HCT116 (cell line): ENCODE measurements at regions not wholly inside any gene's neighbourhood (a gene's known extent, or its start where the extent isn't known, plus 50 kb on each side); places are given as distances from the start of the nearest gene placed in this dataset.

Source experiments
- ATAC-seq: fragments of 200-7000 bp; cut with Tn5 transposase; 2 replicates; pipeline ENCODE4 v1.9.1; 2020; ENCODE audit warnings: mild to moderate bottlenecking, moderate library complexity
- BruUV-seq: library from RNA; stranded (reverse); fragments of 400-500 nt; replicated peaks from 2 replicates; lab custom pipeline; 2021; lab: Mats Ljungman, UMichigan
- CTCF ChIA-PET: fragments of 300-600 bp; sonication (Branson Sonifier 250); formaldehyde crosslinking; loops from one replicate; lab custom pipeline; 2021; ENCODE audit warnings: antibody characterized with exemption; lab: Charles Lee
- POLR2A ChIA-PET: fragments of 300-600, 350-600 bp; sonication (Branson Sonifier 250); formaldehyde crosslinking; loops from one replicate; lab custom pipeline; 2021; ENCODE audit warnings: antibody characterized with exemption; lab: Charles Lee
- RAD21 ChIA-PET, 2 experiments: fragments of 300-600 bp; sonication (Branson Sonifier 250); formaldehyde crosslinking; loops; one replicate each; lab custom pipeline; 2023; ENCODE audit warnings: low total read pairs in 2 of 2; ENCODE audit not compliant: uncharacterized antibody in 2 of 2, unreplicated experiment in 2 of 2, low non-redundant PET in 1 of 2; lab: Charles Lee
- DNase-seq: peaks from one replicate; pipeline ENCODE4 v3.0.0-alpha.2; 2010; ENCODE audit warnings: low read depth, low spot score
- H2AFZ ChIP-seq: fragments of 200-600 bp; shearing (Covaris generic), sonication (generic); 2 replicates; pipeline ENCODE4 v1.6.1; 2017; ENCODE audit warnings: low read depth, mixed run types, mixed read lengths, antibody characterized with exemption, low read length; ENCODE audit not compliant: poor library complexity, severe bottlenecking
- H3K27ac ChIP-seq: 2 replicates; pipeline ENCODE4 v1.5.1; 2012; ENCODE audit warnings: low read depth, low read length
- H3K27me3 ChIP-seq: fragments of 200-600 bp; sonication (generic); 2 replicates; pipeline ENCODE4 v1.6.1; 2016; ENCODE audit warnings: mixed run types, low read length, mixed read lengths; ENCODE audit not compliant: insufficient read depth
- H3K36me3 ChIP-seq, 2 experiments: fragments of 200-500 bp in 1 of 2; fragments of 200-600 bp in 1 of 2; sonication (Bioruptor generic) in 1 of 2; sonication (generic) in 1 of 2; 2 replicates each; pipeline versions ENCODE4 v1.5.1 to v1.6.1; 2014 to 2016; ENCODE audit warnings: low read length in 2 of 2, inconsistent platforms in 1 of 2, mixed read lengths in 1 of 2, mixed run types in 1 of 2; ENCODE audit not compliant: insufficient read depth in 2 of 2, control insufficient read depth in 1 of 2
- H3K4me1 ChIP-seq, 2 experiments: fragments of 200-600 bp in 1 of 2; sonication (generic) in 1 of 2; 2 replicates each; pipeline versions ENCODE4 v1.5.1 to v1.6.1; 2012 to 2017; ENCODE audit warnings: low read length in 2 of 2, inconsistent platforms in 1 of 2, mild to moderate bottlenecking in 1 of 2, mixed read lengths in 1 of 2, mixed run types in 1 of 2, moderate library complexity in 1 of 2; ENCODE audit not compliant: insufficient read depth in 2 of 2, control insufficient read depth in 1 of 2
- H3K4me2 ChIP-seq: fragments of 200-600 bp; sonication (generic); 2 replicates; pipeline ENCODE4 v1.6.1; 2017; ENCODE audit warnings: mixed run types, low read length, mixed read lengths
- H3K4me3 ChIP-seq, 2 experiments: fragments of 200-600 bp in 1 of 2; sonication (generic) in 1 of 2; replicated peaks in 1 of 2; 2 replicates each; pipeline ENCODE4 v1.5.1; 2011 to 2016; ENCODE audit warnings: low read length in 2 of 2, control low read depth in 1 of 2, low read depth in 1 of 2, mild to moderate bottlenecking in 1 of 2, mixed read lengths in 1 of 2, mixed run types in 1 of 2
- H3K79me2 ChIP-seq: fragments of 200-600 bp; sonication (generic); 2 replicates; pipeline ENCODE4 v1.6.1; 2017; ENCODE audit warnings: mild to moderate bottlenecking, mixed run types, low read length, moderate library complexity, mixed read lengths; ENCODE audit not compliant: insufficient read depth
- H3K9ac ChIP-seq: fragments of 200-600 bp; sonication (generic); 2 replicates; pipeline ENCODE4 v1.6.1; 2016; ENCODE audit warnings: low read length, mixed read lengths
- H3K9me2 ChIP-seq: fragments of 200-600 bp; sonication (generic), shearing (Covaris generic); 2 replicates; pipeline ENCODE4 v1.6.1; 2017; ENCODE audit warnings: mixed run types, mild to moderate bottlenecking, moderate library complexity; ENCODE audit not compliant: insufficient read depth
- H3K9me3 ChIP-seq, 2 experiments: fragments of 200-500 bp in 1 of 2; fragments of 200-600 bp in 1 of 2; sonication (Bioruptor generic) in 1 of 2; sonication (generic) in 1 of 2; 2 replicates each; pipeline ENCODE4 v1.6.1; 2014 to 2017; ENCODE audit warnings: low read length in 2 of 2, mixed read lengths in 2 of 2, inconsistent platforms in 1 of 2, low read depth in 1 of 2, mild to moderate bottlenecking in 1 of 2, mixed run types in 1 of 2, moderate library complexity in 1 of 2; ENCODE audit not compliant: control insufficient read depth in 1 of 2, insufficient read depth in 1 of 2
- H4K20me1 ChIP-seq: fragments of 200-600 bp; sonication (generic), shearing (Covaris generic); 2 replicates; pipeline ENCODE4 v1.6.1; 2017; ENCODE audit warnings: mixed run types, mild to moderate bottlenecking, moderate library complexity; ENCODE audit not compliant: insufficient read depth
- ATF3 ChIP-seq: IDR thresholded peaks from 2 replicates; pipeline ENCODE4 v1.6.1; 2012
- CBX3 ChIP-seq: IDR thresholded peaks from 2 replicates; pipeline ENCODE4 v1.6.1; 2012; ENCODE audit warnings: low read depth
- ELF1 ChIP-seq: IDR thresholded peaks from 2 replicates; pipeline ENCODE4 v1.6.1; 2012; ENCODE audit warnings: low read depth, borderline replicate concordance
- EZH2phosphoT487 ChIP-seq: fragments of 200-600 bp; IDR thresholded peaks from 2 replicates; pipeline ENCODE4 v1.6.1; 2018; ENCODE audit warnings: antibody characterized with exemption, borderline replicate concordance
- FOSL1 ChIP-seq: IDR thresholded peaks from 2 replicates; pipeline ENCODE4 v1.6.1; 2012; ENCODE audit warnings: low read depth
- JUND ChIP-seq: IDR thresholded peaks from 2 replicates; pipeline ENCODE4 v1.6.1; 2012
- POLR2AphosphoS5 ChIP-seq: IDR thresholded peaks from 2 replicates; pipeline ENCODE4 v1.6.1; 2011; ENCODE audit warnings: mild to moderate bottlenecking, low read depth, low read length, moderate library complexity
- SIN3A ChIP-seq: IDR thresholded peaks from 2 replicates; pipeline ENCODE4 v1.6.1; 2012; ENCODE audit warnings: low read depth
- SP1 ChIP-seq: IDR thresholded peaks from 2 replicates; pipeline ENCODE4 v1.6.1; 2012; ENCODE audit warnings: low read depth
- SRF ChIP-seq: IDR thresholded peaks from 2 replicates; pipeline ENCODE4 v1.6.1; 2012; ENCODE audit warnings: low read depth
- TCF7L2 ChIP-seq: IDR thresholded peaks from 2 replicates; pipeline ENCODE4 v1.7.0; 2011; ENCODE audit warnings: borderline replicate concordance, inconsistent platforms; ENCODE audit not compliant: insufficient read depth, insufficient read length; ENCODE audit errors: extremely low read depth
- ZNF274 ChIP-seq: fragments of 200-500 bp; sonication (Bioruptor generic); IDR thresholded peaks from 2 replicates; pipeline ENCODE4 v1.6.1; 2014; ENCODE audit warnings: mild to moderate bottlenecking, low read depth, low read length, inconsistent platforms
- intact Hi-C: fragments of 100-400 bp; cut with micrococcal nuclease; formaldehyde crosslinking; loops from 2 replicates; pipeline ENCODE4 v1.10.0; 2022

GRCh38 chrX:9329056-9329455, 135.8 kb upstream of the TBL1X start:
- DNase-seq: no peak
- TF ChIP-seq ZNF274: no peak
- no peak for TF ChIP-seq ATF3
- no peak for TF ChIP-seq SP1
- no peak for TF ChIP-seq ELF1
- TF ChIP-seq FOSL1: no peak
- ChIA-PET CTCF (interaction anchor here (1.5 kb wide), 1 partner anchor 16 kb away, joined by 7 read pairs; no protein-coding TSS in a partner anchor), RAD21 (no interaction called here), POLR2A (no interaction called here)
- Histone ChIP-seq H3K79me2 (no peaks in the 10 kb centered on the region), H3K4me3 (no peak overlapping the region), H3K27me3 (no peaks in the 10 kb centered on the region), H4K20me1 (no peaks in the 10 kb centered on the region), H3K36me3 (no peaks in the 10 kb centered on the region), H3K9me3 (no peaks in the 10 kb centered on the region), H2AFZ (no peak overlapping the region), H3K9me2 (no peaks in the 10 kb centered on the region), H3K9ac (no peak overlapping the region), H3K27ac (no peak overlapping the region), H3K4me2 (no peak overlapping the region), H3K4me1 (no peaks in the 10 kb centered on the region)
- intact Hi-C loops: no loop called here
- no peak for ATAC-seq
- BruUV-seq: no TSS peak

GRCh38 chrX:9330249-9330982, 134.4 kb upstream of the TBL1X start:
- Histone ChIP-seq H3K27ac (no peak overlapping the region), H3K36me3 (no peaks in the 10 kb centered on the region), H3K9ac (no peak overlapping the region), H3K79me2 (no peaks in the 10 kb centered on the region), H3K4me3 (no peak overlapping the region), H2AFZ (no peak overlapping the region), H3K9me2 (no peaks in the 10 kb centered on the region), H3K4me1 (no peaks in the 10 kb centered on the region), H4K20me1 (no peaks in the 10 kb centered on the region), H3K4me2 (no peak overlapping the region), H3K9me3 (no peaks in the 10 kb centered on the region), H3K27me3 (no peaks in the 10 kb centered on the region)
- TF ChIP-seq SIN3A (no peak), SRF (no peak), TCF7L2 (no peak), EZH2phosphoT487 (no peak), POLR2AphosphoS5 (no peak), CBX3 (no peak), SP1 (no peak), JUND (no peak)
- DNase-seq: no peak
- no TSS peak for BruUV-seq
- intact Hi-C loops: no loop called here
- POLR2A ChIA-PET: no interaction called here
- no peak for ATAC-seq
- CTCF ChIA-PET: interaction anchor here (1.5 kb wide), 1 partner anchor 18 kb away, joined by 7 read pairs; no protein-coding TSS in a partner anchor
- RAD21 ChIA-PET: no interaction called here
